HG03175 (cell line): ENCODE measurements at regions not wholly inside any gene's neighbourhood (a gene's known extent, or its start where the extent isn't known, plus 50 kb on each side); places are given as distances from the start of the nearest gene placed in this dataset.

Source experiments
- ATAC-seq: cut with Tn5 transposase; IDR thresholded peaks from one replicate; pipeline ENCODE4 v1.9.1; 2021; ENCODE audit warnings: mild to moderate bottlenecking, moderate library complexity; ENCODE audit not compliant: unreplicated experiment

DNA sequence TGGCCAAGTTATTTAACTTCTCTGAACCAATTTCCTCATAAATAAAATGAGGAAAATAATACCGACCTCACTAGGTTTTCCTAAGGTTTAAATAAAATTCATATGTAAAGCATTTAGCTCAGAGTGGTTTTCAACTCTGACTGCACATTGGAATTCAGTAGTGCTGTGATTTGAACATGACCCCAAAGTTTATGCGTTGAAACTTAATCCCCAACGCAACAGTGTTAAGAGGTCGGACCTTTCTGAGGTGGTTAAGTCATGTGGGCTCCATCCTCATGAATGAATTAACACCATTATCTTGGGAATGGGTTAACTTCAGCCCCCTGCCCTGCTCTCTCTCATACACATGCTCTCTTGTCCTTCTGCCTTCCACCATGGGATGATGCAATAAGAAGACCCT lies 322.2 kb downstream of the AASDHPPT start:
- ATAC-seq, result no peak

DNA sequence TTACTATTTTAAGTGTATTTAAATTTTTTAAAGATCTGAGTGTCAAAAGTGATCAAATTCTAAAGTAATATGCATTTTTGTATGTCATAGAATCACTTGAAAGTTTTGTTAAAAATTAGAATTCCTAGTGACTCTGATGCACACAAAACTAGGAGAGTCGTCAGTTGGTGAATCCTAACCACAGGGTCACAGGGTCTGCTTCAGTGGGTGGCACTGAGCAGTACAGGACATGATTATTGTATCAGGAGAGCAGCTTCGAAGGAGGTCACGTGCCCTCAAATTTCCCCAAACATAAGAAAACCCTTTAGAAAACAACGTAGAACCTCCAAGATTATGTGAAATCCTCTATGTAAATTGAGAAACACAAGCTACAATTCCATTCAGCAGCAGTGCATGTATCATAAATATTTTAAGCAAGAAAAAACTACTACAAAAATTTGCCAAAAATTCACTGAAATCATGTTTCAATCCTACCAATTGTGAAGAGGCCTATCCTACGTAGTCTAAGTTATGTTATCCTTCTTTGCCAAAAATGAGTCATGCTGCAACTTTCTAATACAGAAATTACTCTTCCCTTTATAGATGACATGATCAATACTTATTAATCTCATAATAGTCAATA lies 323.6 kb downstream of the AASDHPPT start:
- no peak for ATAC-seq

DNA sequence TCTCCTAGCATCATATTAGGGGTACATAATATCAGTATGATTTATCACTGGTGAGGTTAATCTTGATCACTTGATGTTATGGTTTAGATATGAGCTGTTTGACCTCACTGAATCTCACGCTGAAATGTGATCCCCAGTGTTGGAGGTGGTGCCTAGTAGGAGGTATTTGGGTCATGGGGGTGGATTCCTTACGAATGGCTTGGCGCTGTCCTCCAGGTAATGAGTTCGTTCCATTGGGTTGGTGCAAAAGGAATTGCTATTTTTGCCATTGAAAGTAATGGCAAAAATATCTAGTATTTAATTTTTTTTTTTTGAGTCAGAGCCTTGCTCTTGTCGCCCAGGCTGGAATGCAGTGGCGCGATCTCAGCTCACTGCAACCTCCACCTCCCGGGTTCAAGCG lies 326.3 kb downstream of the AASDHPPT start:
- ATAC-seq, result no peak

DNA sequence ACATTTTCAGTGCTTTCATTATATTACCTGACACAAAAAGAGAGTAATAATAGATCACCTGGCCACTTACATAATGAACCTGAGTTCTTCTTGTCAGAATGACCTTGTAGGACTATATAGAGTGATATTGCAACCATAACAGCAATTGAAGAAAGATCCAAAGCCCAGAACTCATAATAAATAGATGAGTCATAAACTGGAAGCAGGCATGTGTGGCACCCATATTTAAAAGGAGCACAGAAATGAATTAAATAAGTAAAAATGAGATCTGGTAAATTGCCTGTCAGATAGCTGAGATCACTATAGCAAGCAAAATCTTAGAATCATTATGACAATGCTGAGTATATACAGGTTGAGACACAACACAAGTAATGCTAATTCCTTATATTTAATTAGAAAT lies 331.8 kb downstream of the AASDHPPT start:
- ATAC-seq, result no peak

DNA sequence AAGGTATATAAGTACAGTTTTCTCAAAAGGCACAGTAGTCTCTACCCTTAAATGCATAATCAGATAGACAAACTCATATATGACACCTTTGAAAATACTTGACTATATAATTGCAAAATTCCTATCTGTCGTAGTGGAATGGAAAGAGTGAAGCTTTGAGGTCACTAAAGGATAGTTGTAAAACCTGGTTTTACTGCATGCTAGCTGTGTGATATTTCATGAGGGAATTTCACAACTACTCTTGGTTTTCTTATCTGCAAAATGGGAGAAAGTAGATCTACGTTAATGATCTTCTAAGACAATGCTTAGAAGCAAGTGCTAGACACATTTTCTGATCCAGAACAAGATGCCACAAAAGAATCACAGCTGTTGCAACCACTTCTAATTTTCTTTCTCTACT lies 332.2 kb downstream of the AASDHPPT start:
- no peak for ATAC-seq

DNA sequence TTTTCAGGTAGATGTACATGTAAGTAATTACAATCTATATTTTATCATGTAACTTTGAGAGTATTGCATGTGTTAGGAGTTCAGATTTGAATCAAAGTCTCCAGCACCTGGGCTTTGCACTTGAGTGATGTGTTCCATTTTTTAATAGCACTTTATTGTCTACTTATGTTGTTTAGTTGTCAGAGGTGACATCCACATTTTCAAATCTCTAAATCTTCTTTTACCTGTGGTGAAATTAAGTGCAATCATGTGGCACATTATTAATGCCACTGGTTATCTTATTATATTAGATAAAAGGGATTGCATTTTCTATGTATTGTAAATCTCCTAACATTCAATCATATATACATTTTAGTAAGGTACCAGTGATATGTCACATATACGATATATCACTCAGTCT lies 333.4 kb downstream of the AASDHPPT start:
- ATAC-seq, result no peak

DNA sequence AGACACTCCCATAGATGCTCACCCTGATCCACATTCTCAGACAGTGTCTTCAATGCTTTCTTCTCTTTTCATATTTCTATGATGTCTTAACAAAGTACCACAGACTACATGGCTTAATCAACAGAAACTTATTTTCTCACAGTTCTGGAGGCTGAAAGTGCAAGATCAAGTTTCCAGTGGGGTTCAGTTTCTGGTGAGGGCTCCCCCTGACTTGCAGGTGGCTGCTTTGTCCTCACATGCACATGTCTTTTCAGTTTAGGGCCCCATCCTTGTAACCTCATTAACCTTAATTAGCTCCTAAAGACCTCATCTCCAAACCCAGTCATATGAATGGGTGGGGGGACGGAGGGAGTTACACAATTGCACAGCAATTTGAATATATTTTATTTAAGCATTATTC lies 335.8 kb downstream of the AASDHPPT start:
- ATAC-seq, result no peak

DNA sequence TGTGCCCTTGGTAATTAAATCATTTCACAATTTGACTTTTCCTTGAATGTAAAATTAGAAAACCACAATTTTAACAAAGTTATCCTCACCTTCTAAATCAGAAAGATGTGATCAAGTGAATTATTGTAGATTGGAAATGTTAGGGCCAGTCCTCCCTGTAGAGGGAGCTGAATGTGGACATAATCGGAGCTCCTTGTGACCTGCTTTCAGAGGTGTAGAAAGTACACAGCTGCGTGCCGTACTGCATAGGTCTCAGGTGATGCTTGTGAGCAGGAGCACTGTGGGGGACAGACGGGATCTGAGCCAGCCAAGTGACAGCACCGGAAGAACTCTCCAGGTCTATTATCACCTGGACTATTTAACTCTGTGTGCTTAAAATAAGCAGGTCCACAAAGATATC lies 338.0 kb downstream of the AASDHPPT start:
- no peak for ATAC-seq

DNA sequence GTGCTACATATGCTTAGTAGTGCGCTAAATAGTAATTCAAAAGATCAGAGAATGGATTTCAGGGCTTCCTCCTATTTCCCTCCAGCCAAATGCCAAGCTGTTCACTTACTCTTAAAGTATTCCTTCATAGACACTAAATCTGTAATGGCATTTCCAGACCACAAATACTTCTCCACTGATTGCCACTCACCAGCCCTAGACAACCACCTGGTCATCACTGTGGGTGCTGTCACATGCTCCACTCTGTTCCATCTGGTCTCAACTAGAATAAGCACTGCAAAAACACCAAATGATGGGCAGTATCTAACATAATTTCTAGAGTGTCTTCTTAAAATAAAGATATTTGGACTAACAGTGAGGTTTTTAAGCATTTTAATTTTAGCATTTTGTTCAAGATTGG lies 341.3 kb downstream of the AASDHPPT start:
- no peak for ATAC-seq

DNA sequence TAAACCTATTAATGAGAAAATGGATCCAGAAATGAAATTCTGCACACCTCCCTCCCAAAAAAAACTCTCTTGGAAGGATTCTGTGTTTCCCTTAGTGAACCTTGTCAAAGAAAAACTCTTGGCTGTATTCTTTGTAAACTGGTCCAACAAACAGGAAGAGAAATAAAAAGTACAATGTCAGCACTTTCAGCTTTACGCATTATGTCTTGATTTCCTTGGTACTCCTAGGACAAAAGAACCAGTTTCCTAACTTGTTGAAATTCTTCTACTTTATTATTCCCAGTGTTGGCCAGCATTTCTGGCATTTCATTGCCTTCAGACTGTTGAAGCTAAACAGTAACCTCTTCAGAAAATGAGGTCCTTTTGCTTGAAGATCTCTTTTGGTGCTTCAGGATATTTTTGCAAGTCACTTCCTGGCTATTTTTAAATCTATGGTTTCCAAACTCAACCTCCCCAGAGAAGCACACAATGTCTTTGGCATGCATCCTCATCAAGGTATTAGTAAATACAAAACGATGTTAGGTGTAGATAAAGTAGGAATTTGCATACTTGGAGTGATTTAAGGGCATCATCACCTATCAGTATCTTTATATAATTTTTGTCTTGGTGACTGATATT lies 342.7 kb downstream of the AASDHPPT start:
- no peak for ATAC-seq

DNA sequence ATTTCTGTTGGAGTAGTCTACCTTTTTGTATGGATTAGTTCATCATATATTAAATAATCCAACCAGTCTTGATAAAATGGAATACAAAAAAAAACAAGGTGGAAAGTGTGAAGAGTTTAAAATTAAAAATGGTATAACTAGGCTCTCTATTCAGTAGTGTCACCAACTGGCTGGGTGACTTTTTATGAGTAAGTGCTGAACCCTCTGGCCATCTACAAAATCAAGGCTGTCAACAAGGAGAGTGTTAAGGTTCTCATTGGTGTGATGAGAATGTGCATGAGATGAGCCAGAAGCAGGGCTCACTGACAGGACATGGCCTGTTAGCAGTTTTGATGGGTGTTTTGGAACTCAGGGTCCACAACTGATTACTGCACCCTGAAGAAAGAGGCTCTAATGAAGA lies 343.2 kb downstream of the AASDHPPT start:
- no peak for ATAC-seq

DNA sequence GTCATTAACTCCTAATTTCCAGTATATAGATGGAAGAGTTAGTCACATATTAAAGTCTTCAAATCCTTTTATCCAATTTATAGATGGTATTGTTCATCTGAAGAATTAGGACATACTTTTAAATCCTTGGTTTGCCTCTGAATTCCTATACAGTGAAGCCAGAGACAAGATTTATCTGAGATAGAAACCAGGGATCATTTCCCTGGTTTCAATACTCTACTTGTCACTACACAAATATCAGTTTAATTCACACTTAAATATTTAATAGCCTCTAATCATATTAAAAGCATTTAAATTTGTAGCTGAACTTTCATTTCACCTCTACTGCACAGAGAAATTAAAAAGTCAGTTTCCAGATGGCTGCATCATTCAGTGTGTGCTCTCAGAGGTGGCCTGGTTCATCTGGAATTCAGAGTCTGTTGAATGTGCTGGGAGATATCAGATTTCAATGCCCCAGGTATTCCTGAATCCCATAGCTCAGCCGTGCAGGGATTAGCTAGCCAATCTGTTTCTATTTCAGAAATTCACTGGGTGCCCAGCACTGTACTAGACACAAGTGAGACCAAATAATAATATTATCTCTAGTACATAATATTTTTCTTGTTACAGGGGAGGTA lies 344.3 kb downstream of the AASDHPPT start:
- ATAC-seq, result no peak

DNA sequence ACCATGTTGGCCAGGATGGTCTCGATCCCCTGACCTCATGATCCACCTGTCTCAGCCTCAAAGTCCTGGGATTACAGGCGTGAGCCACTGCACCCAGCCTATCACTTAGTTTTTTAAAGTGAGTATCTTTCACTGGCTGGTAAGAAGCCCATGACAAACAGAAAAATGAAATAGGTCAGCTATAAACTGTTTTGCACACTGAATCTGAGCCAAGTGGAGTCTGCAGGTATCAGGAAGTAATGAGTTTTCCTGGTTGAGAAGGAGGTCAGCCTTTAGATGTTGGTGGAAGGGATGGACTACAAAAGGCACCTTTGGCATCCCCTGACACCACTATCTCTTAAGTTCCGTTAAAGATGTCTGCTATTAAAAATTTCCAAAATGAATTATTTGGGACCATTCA lies 345.1 kb downstream of the AASDHPPT start:
- ATAC-seq, result no peak

DNA sequence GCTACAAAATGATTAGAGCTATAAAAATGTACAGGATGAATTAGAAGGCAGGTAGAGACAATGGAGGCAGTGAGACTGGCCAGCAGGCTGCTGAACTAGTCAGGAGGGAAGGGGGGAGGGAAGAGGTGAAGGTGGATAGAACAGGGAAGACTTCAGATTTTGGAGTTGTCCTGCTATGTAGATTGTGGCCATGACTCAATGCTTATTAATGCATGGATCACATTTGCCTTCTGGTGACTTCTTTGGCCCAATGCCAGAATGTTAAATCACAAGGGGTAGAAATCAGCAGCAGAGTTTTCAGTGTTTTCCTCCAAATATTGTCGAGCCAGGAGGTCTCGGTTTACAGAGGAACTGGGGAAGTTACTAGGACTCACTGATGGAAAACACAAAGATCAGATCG lies 346.6 kb downstream of the AASDHPPT start:
- ATAC-seq, result no peak

DNA sequence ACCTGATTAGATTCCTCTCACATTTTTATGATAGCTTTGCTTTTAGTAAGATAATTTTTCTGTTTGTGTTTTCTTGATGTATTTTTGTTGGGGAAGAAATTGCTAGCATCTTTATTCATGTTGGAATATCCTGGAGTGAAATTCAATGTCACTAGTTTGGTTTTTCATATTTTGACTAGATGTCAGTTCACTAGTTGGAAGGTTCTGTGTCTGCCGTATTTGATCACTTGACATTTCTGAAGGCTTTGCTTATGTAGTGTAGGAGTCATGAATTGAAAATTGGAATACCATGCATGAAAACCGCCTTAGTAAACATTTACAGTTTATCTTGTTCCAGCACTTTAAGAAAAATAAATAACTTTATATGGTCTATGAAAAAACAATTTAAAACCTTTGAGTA lies 348.4 kb downstream of the AASDHPPT start:
- no peak for ATAC-seq

DNA sequence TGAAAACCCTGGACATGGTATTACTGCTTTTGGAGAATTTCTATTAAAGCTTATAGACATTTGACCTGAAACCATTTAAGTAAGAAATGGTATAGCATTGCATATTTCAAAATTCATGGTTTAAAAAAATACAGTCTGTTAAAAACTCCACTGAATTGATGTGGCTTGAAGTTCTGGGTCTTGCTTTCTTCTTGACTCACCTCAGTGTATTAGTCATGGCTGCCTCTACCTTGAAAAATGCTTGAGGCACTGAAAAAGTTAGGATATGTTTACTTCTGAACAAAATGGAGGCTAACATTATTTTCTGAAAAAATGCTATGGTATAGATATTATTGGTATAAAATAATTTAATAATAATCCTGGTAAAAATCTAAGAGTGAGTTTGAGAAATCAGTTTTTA lies 349.2 kb downstream of the AASDHPPT start:
- no peak for ATAC-seq

DNA sequence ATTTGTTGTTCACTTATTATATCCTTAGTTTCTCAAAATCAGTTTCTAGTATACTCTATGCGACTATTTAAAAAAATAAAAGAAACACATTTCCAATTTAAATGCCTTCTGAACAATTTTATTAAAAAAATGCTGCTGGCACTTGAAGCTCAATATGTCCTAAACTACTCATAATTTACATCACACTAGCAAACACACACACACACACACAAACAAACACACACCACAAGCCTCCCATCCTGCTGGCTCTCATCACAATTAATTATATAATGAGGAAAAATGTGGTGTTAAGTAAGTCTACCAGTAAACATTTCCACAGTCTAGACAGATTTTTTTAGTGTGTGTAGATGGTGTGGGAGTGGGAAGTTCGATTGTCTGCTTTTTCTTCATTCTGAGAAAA lies 350.3 kb downstream of the AASDHPPT start:
- no peak for ATAC-seq

DNA sequence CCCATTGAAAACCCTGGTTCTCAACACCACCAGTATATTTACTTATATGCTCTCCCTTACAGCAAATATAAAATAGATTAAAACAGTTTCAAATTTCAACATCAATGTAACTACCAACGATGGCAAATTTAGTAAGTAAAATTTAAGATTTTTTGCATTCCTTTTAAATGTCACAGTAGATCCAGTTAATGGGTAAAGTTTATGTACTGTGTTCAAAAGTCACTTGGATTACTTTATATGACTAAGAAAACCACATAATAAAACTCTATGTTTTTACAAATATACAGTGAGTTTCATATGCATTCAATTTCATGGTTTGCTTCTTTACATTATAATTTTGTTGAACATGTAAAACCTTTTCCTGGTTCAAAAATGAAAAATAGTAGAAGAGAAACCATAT lies 364.6 kb downstream of the AASDHPPT start:
- ATAC-seq, result no peak

DNA sequence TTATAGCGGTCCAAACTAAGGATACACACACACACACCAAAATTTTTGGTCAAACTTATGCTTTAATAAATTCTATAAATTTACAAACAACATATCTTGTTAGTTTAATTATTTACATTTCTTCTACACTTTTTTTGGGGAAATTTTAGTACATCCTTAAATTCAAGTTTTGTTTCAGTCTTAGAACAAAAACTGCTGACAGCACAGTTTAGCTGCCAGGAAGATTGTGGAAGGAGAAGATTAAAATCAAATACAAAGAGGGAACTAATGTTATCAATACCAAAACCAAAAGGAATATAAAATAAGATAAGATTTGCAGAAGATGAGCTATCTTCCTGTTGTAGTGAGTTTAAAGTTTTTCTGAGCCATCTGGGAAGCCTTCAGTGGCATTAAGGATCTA lies 368.8 kb downstream of the AASDHPPT start:
- no peak for ATAC-seq

DNA sequence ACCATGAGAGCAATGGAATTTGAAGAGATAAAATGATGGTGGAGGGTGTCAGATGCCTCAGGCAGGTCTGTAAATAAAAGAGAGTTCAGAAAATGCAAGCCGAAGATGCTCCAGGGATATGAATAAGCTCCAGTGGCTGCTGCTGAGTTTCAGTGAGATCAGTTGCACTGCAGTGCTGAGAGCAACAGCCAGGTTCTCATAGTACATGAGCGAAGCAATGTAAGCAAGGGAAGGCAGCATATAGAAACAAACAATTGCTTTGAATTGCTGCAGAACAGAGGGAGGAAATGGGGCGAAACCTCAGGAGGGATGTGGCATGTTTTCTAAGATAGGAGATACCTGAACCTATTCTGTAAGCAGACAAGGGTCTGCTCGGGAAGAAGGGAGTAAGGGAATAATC lies 369.5 kb downstream of the AASDHPPT start:
- ATAC-seq, result no peak

DNA sequence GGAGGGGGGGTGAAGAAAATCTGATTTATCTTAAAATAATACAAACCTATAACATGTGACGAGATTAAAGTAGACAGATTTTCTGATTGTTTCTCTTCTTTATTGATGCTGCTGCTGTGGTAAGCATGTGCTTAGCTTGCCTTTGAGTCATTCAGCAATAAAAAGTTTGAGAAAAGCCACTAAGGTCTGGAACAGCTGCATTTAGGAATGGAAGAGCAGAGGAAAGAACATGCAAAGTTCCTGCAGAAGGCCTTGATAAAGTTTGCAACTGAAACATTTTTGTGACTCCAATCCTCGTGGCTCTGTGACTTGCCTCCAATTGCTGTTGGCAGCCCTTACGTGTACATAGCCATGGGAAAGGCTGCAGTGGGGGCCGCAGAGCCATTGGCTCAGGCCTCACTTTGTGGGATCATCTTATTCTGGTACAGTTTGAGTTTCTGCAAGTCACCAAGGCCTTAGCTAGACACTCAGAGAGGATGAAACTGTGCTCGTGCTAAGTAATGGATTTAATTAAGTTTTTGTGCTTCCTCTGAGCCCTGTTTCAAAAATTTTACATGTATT lies 370.2 kb downstream of the AASDHPPT start:
- no peak for ATAC-seq

DNA sequence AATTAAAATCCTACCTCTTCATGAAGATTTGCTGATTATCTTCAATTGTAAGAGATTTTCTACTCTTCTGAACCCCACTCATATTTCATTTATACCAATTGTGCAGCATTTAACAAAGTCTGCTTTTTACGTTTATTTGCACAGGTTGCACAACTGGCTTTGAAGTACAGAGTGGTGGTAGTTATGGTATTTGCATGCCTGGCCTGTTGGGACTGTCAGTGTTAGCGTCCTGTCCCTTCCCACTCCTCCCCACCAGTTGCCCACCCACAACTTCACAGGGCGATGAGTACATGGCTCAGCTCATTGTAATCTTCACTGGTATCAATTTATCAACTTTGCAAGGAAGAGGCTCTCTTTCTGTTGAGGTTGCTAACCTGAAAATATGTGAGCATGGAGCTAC lies 372.3 kb downstream of the AASDHPPT start:
- no peak for ATAC-seq
